HUDEP-2 (cell line): ENCODE measurements at regions not wholly inside any gene's neighbourhood (a gene's known extent, or its start where the extent isn't known, plus 50 kb on each side); places are given as distances from the start of the nearest gene placed in this dataset.
"Not testable (repeated sequence)": the region's sequence is repeated elsewhere in the genome, so short reads cannot be mapped to it uniquely, and the experiment has no call there.

ENCODE experiments used
- DNase-seq, 76 experiments: peaks; one replicate each; lab custom pipeline; 2025; ENCODE audit not compliant: unreplicated experiment in 76 of 76; lab: John Stamatoyannopoulos, UW

DNA sequence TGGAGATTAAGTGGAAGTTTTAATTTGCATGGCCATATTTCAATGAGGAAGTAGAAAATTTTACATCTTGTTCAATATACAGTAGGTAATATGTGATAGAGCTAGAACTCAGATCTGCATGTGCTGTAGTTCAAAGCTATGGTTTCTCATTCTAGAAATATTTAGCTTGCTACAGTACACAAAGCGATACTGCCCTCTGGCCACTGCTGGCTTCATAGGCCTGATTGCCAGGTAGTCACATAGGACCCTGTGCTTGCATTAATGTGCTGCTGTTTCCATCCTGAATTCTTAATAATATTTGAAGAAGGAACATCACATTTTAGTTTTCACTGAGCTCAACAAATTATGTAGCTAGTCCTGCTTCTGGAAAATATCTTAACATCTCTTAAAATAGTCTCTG lies 87.0 kb downstream of the PLSCR2 start:
- DNase-seq: peak in 4 of 76 experiments; percentile 0 to 5 (median 2)

DNA sequence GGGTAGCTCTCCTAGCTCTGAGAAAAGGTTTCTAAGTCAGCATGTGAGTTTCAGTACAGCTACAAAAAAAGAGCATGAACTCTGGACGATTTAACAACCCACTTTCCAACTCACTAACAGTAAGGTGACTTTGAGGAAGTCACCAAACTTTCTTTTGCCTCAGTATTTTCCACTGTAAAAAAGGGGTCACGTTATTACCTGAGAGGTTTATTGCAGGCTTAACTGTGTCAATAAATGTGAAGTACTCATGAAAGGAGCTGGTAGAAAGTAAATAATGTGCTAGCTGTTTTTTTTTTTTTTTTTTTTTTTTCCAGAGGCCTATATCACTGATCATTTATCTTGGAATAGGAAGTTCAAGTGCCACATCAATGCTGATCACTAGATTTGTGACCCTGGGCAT lies 89.3 kb downstream of the PLSCR2 start:
- no peak for DNase-seq

DNA sequence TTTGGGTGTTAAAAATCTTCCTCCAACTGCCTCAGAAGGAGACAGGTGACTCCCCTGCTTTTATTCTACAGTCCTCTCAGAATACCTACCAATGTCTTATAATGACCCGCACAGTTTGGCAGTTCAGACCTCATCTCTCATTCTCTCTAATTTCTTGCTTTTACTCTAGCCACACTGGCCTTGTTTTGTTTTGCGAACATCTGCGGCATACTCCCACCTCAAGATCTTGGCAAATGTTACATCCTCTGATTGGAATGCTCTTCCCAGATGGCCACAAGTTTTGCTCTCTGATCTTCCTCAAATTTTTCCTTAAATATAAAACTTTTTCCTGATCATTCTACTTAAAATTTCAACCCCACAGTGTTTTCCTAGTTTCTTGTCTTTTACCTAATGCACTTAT lies 94.1 kb downstream of the PLSCR2 start:
- DNase-seq: no peak

DNA sequence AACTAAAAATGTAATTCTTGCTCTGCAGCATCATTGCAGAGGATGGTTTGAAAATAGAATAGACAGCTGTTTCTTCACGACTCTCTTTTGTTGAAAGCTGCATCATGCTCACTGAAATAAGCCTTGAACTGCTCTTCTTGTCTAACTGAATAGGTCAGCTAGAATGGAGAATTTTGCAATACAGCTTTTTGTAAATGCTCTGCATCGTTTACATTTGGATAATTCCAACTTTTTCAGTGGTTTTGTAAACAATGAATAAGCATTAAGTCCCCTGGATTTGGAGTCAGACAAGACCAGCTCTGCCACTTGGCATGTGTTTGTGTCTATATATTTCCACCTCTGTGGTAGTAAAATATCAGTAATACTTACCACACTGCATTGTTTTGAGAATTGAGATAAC lies 95.2 kb downstream of the PLSCR2 start:
- no peak for DNase-seq

DNA sequence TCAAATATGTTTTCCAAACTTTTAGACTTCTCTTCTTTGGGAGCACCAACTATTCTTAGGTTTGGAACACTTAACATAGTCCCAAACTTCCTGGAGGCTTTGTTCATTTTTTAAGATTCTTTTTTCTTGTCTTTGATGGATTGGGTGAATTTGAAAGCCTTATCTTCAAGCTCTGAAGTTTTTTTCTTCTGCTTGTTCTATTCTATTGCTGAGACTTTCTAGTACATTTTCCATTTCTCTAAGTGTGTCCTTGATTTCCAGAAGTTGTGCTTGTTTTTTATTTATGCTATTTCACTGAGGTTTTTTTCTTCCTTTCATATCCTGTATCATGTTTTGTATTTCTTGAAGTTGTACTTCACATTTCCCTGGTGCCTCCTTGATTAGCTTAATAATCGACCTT lies 97.5 kb downstream of the PLSCR2 start:
- DNase-seq: no peak

DNA sequence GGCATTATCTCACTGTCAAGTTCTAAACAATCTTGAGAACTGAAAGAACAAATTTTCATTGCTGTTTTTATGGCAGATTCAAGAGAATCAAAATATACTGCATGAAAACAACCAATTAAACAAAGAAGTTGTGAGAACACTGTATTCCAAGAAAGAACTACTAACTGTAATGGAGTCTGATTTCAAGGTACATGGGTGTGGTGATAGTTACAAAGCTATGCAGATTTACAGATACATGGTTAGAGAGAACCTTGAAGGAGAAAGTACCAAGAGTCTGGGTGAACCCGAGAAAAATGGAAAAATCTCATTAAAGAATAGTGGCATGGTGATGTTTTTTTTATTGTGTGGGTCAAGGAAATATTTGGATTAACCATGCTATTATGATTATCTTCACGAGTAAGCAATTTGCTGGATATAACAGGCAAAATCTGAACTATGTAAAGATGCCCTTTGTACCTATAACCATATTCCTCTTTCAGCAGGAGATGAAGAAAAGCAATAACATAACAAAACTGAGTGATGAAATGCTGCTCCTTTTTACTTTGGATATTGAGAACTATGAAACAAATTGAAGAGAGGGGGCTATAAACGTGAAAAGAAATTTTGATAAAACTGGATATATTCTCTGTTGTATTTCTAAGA lies 100.4 kb downstream of the PLSCR2 start:
- no peak for DNase-seq

DNA sequence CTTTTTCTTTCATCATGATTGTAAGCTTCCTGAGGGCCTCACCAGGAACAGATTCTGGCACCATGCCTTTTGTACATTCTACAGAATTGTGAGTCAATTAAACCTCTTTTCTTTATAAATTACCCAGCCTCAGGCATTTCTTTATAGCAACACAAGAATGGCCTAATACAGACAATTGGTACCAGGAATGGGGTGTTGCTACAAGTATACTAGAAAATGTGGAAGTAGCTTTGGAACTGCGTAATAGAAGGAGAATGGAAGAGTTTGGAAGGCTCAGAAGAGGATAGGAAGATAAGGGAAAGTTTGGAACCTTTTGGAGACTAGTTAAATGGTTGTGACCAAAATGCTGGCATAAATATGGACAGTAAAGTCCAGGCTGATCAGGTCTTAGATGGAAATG lies 108.9 kb upstream of the PLSCR4 start:
- no peak for DNase-seq

DNA sequence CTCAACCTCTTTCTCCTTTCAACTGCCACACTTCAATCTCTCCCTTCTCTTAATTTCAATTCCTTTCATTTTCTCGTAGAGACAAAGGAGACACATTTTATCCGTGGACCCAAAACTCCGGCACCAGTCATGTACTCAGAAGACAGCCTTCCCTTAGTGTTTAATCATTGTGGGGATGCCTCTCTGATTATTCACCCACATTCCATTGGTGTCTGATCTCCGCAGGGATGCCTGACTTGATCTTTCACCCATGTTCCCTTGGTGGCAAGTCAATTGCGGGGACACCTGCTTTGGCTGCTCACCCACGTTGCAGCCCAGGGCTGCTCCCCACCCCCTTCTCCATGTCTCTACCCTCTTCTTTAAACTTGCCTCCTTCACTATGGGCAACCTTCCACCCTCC lies 103.5 kb upstream of the PLSCR4 start:
- DNase-seq: not testable (repeated sequence)

DNA sequence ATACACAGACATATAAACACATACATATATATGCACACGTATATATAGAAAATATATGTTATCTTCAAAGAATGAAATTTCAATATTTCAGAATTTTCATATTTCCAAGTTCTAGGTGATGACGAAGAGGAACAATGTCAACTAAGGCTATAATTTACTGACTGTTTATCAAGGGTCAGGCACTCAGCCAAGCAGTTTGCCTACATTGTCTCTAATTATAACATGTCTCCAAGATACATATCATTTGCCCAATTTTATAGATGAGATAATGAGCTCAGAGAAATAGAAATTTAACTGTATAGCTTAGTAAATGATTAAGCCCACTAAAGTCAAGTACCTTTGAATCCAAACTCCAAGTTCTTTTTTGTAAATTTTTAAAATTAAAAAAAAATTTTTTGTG lies 99.9 kb upstream of the PLSCR4 start:
- DNase-seq: no peak

DNA sequence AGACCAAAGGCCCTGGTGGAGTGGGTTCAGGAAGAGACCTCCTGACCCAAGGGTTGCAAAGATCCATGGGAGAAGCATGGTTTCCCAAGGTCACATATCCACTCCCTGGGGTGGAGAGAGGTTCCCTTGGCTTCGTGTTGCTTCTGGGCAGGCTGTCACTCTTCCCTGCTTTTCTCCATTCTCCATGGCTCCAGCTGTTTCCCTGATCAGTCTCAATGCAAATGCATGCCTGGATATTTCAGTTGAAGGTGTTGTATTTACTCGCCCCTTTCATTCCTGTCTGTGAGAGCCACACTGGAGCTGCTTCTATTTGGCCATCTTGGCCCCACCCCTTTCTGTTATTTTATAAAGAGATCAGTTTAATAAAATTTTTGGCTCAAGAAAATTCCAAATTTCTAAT lies 95.0 kb upstream of the PLSCR4 start:
- no peak for DNase-seq

DNA sequence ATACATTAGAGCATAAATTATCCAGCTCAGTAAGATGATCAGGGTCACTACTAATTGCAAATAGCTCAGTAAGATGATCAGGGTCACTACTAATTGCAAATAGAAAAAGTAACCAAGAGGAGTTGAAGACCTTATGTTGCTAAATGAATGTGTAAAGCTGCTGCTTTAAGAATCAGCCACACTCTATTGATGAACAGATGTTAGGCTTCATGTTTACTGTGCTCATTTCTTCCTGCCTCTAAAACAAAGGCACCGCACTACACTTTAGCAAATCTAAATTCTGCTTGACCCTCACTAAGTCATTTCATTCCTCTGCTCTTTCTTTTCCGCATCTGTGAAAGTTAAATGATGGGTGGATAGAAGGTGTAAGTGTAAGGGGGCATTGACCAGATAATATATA lies 92.6 kb upstream of the PLSCR4 start:
- DNase-seq: no peak

DNA sequence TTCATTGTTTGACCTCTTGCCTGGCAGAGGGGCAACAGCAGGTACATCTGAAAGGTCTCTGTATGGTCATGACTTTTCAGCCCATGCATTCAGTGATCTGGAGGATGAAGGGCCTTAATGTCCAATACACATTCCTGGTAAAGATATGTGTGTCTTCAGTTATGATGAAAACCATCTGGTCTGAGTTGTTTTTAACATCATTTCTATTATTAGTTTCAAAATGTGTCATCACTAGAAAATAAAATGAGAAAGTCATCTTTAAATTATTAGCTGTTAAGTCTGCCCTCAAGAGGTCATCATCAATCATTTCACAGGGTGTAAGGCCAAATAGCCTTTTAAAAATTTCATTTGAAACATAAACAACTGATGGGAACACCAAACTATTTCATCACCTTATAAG lies 92.1 kb upstream of the PLSCR4 start:
- no peak for DNase-seq

DNA sequence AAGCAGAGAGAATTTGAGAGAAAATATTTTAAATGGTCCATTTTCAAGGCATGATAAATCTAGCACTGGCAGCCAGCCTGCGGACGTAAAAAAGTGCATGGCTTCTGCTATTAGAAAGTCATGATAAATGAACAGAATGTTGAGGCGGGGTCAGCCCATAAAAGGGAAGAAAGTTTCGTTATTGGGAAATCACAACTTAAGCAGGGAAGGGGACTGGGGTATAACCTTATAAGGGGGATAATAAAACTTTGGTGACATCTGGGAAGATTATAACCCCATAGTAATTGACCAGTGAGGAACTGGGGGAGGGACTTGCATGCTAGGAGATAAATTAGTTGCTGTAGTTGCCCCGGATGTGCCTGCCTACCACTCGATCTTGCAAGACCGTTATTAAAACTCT lies 88.4 kb upstream of the PLSCR4 start:
- DNase-seq: no peak

DNA sequence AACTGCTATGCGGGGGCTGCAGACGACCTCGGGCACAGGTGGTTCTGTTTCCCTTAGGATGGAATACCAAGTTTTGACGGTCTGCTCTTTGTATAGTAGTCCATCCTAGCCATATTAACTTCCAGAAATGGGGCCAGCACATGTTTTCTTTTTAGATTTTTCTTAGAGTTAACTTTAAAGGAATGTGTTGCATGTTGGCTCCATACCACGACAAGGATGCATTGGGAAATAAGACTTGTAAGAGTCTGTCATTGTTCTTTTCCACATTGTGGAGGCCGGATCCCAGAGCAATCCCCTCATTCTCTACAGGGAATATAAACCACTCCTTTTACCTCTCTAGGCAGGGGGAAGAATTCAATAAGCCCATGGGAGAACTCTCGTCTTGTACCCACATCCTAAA lies 87.1 kb upstream of the PLSCR4 start:
- DNase-seq: no peak

DNA sequence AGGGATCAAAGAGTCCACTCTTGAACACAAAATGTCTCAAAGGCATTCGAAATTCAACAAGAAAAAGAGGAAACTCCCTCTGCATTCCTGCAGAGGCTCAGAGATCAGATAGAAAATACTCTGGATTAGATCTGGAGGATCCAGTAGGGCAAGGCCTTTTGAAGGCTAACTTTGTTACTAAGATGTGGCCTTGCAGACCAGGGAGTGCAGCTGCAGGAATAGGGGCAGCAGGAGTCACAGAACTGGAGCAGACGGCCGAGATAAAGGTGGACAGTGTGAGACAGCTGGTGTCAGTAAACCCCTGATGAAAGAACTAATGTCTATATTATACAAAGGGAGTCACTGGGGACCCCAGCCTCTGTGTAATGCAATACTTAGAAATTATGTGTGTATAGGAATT lies 84.5 kb upstream of the PLSCR4 start:
- DNase-seq: no peak

DNA sequence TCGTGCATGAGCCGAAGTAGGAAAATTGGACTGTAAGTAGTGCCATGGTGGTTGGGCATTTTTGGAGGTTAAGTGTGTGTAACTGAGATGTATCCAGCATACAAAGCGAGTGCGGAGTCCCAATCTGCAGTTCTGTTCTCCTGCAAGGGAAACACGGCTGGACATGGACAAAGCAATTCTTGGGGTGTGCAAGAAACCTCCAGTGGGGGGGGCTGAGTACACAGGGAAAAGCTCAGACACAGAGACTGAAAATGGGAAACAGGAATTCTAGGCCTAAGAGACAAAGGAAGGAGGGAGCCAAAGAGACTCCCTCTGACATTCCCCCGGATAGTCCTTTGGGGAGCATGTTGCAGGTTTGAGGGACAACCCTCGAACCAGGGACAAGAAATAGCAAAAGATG lies 83.2 kb upstream of the PLSCR4 start:
- DNase-seq: no peak

DNA sequence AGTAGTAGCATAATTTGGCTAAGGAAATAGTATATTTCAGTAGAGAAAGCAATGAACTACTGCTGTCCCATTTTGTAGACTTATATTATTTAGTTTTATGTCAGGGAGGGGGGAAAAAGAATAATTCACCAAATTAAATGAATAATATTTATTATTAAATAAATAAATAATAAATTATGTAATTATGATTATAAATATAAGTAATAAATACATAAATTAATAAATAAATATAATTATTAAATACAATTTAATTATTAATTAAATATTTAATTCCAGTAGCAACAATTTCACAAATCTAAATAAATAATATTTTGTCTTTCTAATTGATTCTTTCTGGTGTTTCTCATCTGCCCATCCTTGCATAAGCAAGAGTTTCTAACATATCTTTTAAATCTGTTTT lies 81.1 kb upstream of the PLSCR4 start:
- DNase-seq: no peak

DNA sequence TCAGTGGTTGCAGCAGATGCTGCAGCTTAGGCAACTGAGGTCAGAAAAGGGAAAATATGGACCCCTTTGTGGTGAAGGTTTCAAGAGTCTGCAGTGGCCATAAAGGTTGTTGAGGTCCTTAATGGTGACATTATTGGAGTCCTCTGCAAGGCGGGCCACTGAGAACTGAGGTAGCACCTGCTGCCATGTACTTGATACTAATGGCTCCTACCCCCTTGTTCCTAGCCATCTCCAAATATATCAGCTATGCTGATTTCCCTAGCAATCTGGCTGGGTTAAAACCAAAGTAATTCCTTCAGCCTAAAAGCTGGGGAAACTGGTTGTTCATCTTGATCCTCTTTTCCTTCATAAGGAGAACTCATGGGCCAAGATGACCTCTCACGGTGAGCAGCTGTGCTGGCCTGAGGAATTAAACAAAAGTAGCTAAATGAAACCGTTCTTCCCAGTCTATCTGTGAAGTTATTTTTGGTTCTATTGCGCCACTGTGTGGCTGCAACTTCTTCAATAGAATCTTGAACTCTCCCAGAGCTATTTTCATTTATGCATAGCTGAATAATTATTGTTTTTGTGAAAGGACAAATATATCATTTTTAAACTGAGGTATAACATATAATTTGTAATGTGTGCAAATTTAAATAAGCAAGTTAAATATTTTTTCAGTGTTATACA lies 76.1 kb upstream of the PLSCR4 start:
- DNase-seq: peak in 13 of 76 experiments; percentile 0 to 17 (median 6)

DNA sequence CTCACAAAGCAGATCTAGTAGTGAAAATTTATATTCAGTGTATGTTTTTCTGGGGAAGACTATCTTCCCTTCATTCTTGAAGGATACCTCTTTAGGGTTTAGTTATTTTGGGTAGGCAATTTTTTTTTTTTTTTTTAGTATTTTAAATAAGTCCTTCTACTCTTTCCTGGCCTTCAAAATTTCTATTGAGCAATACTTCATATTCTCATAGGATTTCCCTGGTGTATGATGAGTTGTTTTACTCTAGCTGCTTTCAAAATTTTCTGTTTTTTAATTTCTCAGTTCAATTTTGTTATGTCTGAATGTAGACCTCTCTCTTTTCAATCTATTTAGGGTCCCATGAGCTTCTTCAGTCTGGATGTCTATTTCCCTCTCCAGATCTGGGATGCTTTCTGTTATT lies 74.3 kb upstream of the PLSCR4 start:
- no peak for DNase-seq

DNA sequence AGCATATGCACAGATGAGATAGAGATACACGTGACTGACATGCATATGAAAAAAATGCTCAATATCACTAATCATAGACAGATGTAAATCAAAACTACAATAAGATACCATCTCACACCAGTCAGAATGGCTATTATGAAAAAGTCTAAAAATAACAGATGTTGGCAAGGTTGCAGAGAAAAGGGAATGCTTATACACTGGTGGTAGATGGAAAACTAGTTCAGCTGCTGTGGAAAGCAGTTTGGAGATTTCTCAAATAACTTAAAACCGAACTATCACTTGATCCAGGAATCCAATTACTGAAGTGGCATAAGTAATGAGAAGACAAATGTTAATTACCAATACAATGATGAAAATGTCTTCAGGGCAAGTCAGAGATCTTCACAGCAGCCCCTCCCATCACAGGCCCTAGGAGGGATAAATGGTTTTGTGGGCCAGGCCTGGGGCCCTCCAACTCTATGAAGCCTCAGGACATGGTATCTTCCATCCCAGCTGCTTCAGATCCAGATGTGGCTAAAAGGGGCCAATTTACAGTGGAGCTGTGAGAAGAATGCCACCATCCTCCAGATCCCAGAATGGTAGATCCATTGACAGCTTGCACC lies 71.4 kb upstream of the PLSCR4 start:
- no peak for DNase-seq

DNA sequence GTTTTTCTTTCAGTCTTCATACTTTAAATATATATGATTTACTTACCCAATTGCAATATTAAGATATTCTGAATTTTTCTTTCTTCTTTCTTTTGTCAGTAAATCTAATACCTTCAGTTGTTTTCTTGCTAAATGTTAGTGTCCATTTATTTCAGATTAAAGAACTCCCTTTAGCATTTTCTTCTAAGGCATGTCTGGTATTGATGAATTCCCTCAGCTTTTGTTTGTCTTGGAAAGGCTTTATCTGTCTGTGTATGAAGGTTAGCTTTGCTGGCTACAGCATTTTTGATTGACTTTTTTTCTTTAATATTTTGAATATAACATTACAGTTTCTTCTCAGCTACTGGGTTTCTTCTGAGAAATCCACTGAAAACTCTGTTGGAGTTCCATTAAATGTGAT lies 64.0 kb upstream of the PLSCR4 start:
- no peak for DNase-seq

DNA sequence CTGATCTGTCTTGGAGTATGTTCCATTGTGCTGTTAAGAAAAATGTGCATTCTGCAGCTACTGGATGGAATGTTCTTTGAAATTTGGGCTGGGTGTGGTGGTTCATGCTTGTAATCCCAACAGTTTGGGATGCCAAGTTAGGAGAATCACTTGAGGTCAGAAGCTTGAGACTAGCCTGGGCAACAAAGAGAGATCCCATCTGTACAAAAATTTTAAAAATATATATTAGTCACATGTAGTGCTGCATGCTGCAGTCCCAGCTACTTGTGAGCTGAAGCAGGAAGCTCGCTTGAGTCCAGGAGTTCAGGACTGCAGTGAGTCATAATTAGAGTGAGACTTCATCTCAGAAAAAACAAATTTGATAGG lies 62.8 kb upstream of the PLSCR4 start:
- no peak for DNase-seq
